ENCODE measurements at regions not wholly inside any gene's neighbourhood (a gene's known extent, or its start where the extent isn't known, plus 50 kb on each side); places are given as distances from the start of the nearest gene placed in this dataset.

GRCh38 chr5:93196986-93197385 is 384.0 kb downstream of the NR2F1-AS1 start:
- Histone ChIP-seq H3K27me3 (ENCODE audit: insufficient read depth, low read length) (no peaks in the 10 kb centered on the region), H3K9me2 (ENCODE audit: low read depth, low read length) (no peaks in the 10 kb centered on the region), H3K27ac (ENCODE audit: low read depth, low read length, poor library complexity, severe bottlenecking) (no peak overlapping the region), H3K4me3 (ENCODE audit: low read depth, low read length, poor library complexity, severe bottlenecking) (no peak overlapping the region), H3F3A (ENCODE audit: insufficient read depth, low read length) (no peaks in the 10 kb centered on the region), H3K9ac (ENCODE audit: low read length) (no peak overlapping the region), H3K4me1 (ENCODE audit: insufficient read depth, low read length, severe bottlenecking) (no peaks in the 10 kb centered on the region), H3K9me3 (ENCODE audit: low read length) (no peaks in the 10 kb centered on the region), H4K20me1 (ENCODE audit: insufficient read depth, low read length) (no peaks in the 10 kb centered on the region), H3K4me2 (ENCODE audit: low read length) (no peak overlapping the region), H3K79me2 (ENCODE audit: insufficient read depth, low read length) (no peaks in the 10 kb centered on the region), H2AFZ (ENCODE audit: low read length) (no peak overlapping the region), H3K36me3 (ENCODE audit: insufficient read depth, low read length) (no peaks in the 10 kb centered on the region)
- TF ChIP-seq CTCF (IDR thresholded peaks at IDR 0.05; ENCODE audit: low read length) = no peak
- TF ChIP-seq EZH2 (IDR thresholded peaks at IDR 0.05; ENCODE audit: borderline replicate concordance, low read length) = no peak

- no peaks in the 10 kb centered on the region for H3K9me2 ChIP-seq (ENCODE audit: low read depth, low read length)
- H3K27me3 ChIP-seq (ENCODE audit: insufficient read depth, low read length) = no peaks in the 10 kb centered on the region
- no peak for TF ChIP-seq EZH2 (IDR thresholded peaks at IDR 0.05; ENCODE audit: borderline replicate concordance, low read length)
- no peak for TF ChIP-seq CTCF (IDR thresholded peaks at IDR 0.05; ENCODE audit: low read length)
- no peaks in the 10 kb centered on the region for H4K20me1 ChIP-seq (ENCODE audit: insufficient read depth, low read length)
- no peak overlapping the region for H3K27ac ChIP-seq (ENCODE audit: low read depth, low read length, poor library complexity, severe bottlenecking)
- no peaks in the 10 kb centered on the region for H3F3A ChIP-seq (ENCODE audit: insufficient read depth, low read length)
- no peak overlapping the region for H3K4me3 ChIP-seq (ENCODE audit: low read depth, low read length, poor library complexity, severe bottlenecking)
- no peaks in the 10 kb centered on the region for H3K9me3 ChIP-seq (ENCODE audit: low read length)
- no peaks in the 10 kb centered on the region for H3K79me2 ChIP-seq (ENCODE audit: insufficient read depth, low read length)
- no peak overlapping the region for H2AFZ ChIP-seq (ENCODE audit: low read length)
- no peaks in the 10 kb centered on the region for H3K4me1 ChIP-seq (ENCODE audit: insufficient read depth, low read length, severe bottlenecking)
- no peak overlapping the region for H3K9ac ChIP-seq (ENCODE audit: low read length)
- H3K4me2 ChIP-seq (ENCODE audit: low read length) = no peak overlapping the region
- H3K36me3 ChIP-seq (ENCODE audit: insufficient read depth, low read length) = no peaks in the 10 kb centered on the region
These were observed 387.3 kb downstream of the NR2F1-AS1 start for GRCh38 chr5:93193431-93194347.

- H3K36me3 ChIP-seq (ENCODE audit: insufficient read depth, low read length) = no peaks in the 10 kb centered on the region
- H2AFZ ChIP-seq (ENCODE audit: low read length) = no peak overlapping the region
- H3K9me2 ChIP-seq (ENCODE audit: low read depth, low read length) = no peaks in the 10 kb centered on the region
- H3K79me2 ChIP-seq (ENCODE audit: insufficient read depth, low read length) = no peaks in the 10 kb centered on the region
- no peaks in the 10 kb centered on the region for H3K27me3 ChIP-seq (ENCODE audit: insufficient read depth, low read length)
- H4K20me1 ChIP-seq (ENCODE audit: insufficient read depth, low read length) = no peaks in the 10 kb centered on the region
- H3F3A ChIP-seq (ENCODE audit: insufficient read depth, low read length) = no peaks in the 10 kb centered on the region
- H3K27ac ChIP-seq (ENCODE audit: low read depth, low read length, poor library complexity, severe bottlenecking) = no peak overlapping the region
- TF ChIP-seq EZH2 (IDR thresholded peaks at IDR 0.05; ENCODE audit: borderline replicate concordance, low read length) (no peak), CTCF (IDR thresholded peaks at IDR 0.05; ENCODE audit: low read length) (no peak)
- H3K4me3 ChIP-seq (ENCODE audit: low read depth, low read length, poor library complexity, severe bottlenecking) = no peak overlapping the region
- H3K4me1 ChIP-seq (ENCODE audit: insufficient read depth, low read length, severe bottlenecking) = no peaks in the 10 kb centered on the region
- H3K4me2 ChIP-seq (ENCODE audit: low read length) = no peak overlapping the region
- H3K9ac ChIP-seq (ENCODE audit: low read length) = no peak overlapping the region
- no peaks in the 10 kb centered on the region for H3K9me3 ChIP-seq (ENCODE audit: low read length)
These were observed 388.3 kb downstream of the NR2F1-AS1 start for GRCh38 chr5:93192683-93193082.

Data from OCI-LY1 (cell line).